ENCODE measurements at regions not wholly inside any gene's neighbourhood (a gene's known extent, or its start where the extent isn't known, plus 50 kb on each side); places are given as distances from the start of the nearest gene placed in this dataset.

DNA sequence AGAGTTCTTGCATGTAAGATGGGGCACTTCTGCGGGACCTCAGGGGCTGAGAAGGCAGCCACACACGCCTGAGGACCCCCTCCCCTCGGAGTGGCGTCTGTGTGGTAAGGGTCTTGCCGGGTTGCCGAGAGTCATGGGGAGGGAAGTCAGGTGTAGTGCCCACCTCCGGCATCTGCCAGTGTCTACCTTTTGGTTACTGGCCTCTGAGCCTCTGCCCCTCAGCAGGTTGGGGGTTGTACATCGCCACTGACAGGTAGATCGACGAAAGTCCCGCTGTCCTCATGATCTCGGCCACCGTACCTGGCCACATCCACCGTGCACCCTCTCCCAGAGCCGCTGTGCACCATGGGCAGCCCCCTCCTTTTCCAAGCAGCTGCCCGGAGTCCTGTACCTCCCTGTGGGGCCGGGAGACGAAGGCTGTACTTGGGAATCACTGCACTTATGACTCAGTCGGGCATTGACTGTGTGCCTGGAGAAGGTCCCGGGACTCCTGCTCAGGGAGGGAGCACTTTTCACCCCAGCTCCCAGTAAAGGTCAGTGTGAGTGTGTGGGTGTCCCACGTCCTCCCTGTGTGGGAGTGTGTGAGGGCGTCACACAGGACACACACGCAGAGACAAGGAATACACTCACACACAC lies 332.4 kb upstream of the MYT1L start:
- Mint-ChIP-seq H3K27me3 (no peaks in the 10 kb centered on the region), H3K4me1 (no peaks in the 10 kb centered on the region), H3K36me3 (ENCODE audit: insufficient read depth) (no peaks in the 10 kb centered on the region), H3K9me3 (peaks cover 2% of the 10 kb centered on the region), H3K4me3 (no peak overlapping the region), H3K27ac (ENCODE audit: low read depth) (no peak overlapping the region)
- no peak for DNase-seq (ENCODE audit: low spot score in 2 of 2)
- no peak for ATAC-seq (replicated peaks; ENCODE audit: extremely low read depth, poor library complexity, severe bottlenecking)

DNA sequence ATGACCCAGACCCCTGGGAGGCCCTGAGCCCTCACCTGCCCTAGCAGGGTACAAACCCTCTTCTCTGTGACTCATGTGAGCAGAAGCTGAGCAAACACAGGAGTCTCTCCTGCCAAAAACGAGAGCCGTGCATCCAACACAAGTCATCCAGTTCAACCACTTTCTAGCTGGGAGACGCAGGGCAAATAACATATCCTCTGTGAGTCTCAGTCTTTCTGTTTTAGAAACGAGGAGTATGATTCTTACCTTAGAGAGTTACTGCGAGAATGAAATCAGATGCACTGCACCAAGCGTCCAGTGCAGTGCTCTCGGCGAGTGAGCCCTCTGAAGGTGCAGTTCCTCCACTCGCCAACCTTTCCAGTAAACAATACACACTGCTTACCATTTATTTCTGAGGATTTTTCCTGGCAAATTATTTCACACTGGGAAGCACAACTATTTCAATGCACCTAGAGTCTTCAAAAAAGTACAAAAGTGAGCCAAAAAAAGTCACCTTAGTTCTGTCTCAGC lies 331.8 kb upstream of the MYT1L start:
- Mint-ChIP-seq H3K27ac (ENCODE audit: low read depth) (no peak overlapping the region), H3K36me3 (ENCODE audit: insufficient read depth) (peaks cover 2% of the 10 kb centered on the region), H3K4me3 (no peak overlapping the region), H3K27me3 (no peaks in the 10 kb centered on the region), H3K4me1 (no peaks in the 10 kb centered on the region), H3K9me3 (peaks cover 6% of the 10 kb centered on the region)
- DNase-seq (ENCODE audit: low spot score in 2 of 2) = no peak
- ATAC-seq (replicated peaks; ENCODE audit: extremely low read depth, poor library complexity, severe bottlenecking) = no peak

DNA sequence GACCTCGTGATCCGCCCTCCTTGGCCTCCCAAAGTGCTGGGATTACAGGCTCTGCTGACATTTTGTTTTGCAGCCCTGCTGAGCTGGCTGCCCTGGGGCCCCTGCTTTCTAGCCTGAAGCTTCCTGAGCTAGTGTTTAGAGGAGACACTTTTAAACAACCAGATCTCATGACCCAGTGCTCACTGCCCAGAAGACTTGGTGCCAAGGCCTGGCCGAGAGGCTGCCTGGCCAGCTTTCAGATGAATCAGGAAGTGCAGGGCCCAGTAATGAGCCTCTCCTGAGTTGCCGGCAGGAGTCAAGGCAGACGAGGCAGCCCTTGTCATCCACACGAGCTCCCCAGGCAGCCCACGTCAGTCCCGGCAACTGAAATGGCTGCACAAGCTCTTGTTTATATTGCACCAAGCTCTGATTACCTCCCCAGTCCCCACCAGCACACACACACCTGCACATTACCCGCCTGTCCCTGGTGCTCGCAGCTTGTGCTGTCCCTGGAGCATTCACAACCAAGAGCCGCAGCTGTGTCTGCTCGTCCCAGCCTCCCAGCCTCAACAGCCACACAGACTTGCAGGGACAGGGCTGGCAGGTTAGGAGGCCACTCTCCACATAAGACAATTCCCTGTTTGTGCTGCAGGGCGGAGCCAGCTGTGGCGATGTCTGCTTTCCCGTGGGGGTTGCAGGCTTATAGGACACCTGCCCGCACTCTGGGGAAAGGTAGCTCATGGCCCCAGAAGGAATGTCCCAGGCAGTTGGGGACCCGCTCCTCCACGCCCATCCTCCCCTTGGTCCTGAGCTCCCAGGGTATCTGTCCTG lies 331.2 kb upstream of the MYT1L start:
- peaks cover 6% of the 10 kb centered on the region for H3K9me3 Mint-ChIP-seq
- no peak overlapping the region for H3K4me3 Mint-ChIP-seq
- no peak for ATAC-seq (replicated peaks; ENCODE audit: extremely low read depth, poor library complexity, severe bottlenecking)
- H3K27ac Mint-ChIP-seq (ENCODE audit: low read depth) = no peak overlapping the region
- peaks cover 2% of the 10 kb centered on the region for H3K36me3 Mint-ChIP-seq (ENCODE audit: insufficient read depth)
- no peak for DNase-seq (ENCODE audit: low spot score in 2 of 2)
- no peaks in the 10 kb centered on the region for H3K27me3 Mint-ChIP-seq
- no peaks in the 10 kb centered on the region for H3K4me1 Mint-ChIP-seq

DNA sequence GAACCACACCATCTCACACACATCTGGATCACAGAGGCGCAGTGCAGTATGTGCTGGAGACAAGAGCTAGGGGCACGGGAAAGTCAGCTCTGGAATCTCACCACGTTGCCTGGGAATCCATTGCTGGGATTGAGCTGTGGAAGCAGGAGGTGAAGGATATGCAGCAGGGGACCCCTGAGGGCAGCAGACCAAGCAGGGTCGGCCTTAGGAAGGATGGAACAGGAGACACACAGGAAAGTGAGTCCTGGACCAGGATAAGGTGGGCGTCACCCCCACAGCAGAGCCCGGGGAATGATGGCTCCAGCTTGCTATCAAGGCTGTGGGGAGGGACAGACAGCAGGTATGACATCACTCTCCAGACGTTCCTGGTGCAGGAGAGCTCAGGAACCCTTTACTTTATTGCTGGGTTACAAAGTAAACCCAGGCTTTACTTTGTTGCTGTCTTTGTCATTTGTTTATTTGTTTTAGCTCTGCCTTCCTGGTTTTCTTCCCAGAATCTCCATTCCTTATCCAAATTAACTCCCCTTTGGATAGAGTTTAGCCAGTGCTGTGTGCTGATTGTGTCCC lies 329.8 kb upstream of the MYT1L start:
- H3K4me3 Mint-ChIP-seq = no peak overlapping the region
- ATAC-seq (replicated peaks; ENCODE audit: extremely low read depth, poor library complexity, severe bottlenecking) (no peak), DNase-seq (ENCODE audit: low spot score in 2 of 2) (no peak)
- H3K27ac Mint-ChIP-seq (ENCODE audit: low read depth) = no peak overlapping the region
- H3K36me3 Mint-ChIP-seq (ENCODE audit: insufficient read depth) = peaks cover 2% of the 10 kb centered on the region
- peaks cover 6% of the 10 kb centered on the region for H3K9me3 Mint-ChIP-seq
- no peaks in the 10 kb centered on the region for H3K27me3 Mint-ChIP-seq
- H3K4me1 Mint-ChIP-seq = no peaks in the 10 kb centered on the region

DNA sequence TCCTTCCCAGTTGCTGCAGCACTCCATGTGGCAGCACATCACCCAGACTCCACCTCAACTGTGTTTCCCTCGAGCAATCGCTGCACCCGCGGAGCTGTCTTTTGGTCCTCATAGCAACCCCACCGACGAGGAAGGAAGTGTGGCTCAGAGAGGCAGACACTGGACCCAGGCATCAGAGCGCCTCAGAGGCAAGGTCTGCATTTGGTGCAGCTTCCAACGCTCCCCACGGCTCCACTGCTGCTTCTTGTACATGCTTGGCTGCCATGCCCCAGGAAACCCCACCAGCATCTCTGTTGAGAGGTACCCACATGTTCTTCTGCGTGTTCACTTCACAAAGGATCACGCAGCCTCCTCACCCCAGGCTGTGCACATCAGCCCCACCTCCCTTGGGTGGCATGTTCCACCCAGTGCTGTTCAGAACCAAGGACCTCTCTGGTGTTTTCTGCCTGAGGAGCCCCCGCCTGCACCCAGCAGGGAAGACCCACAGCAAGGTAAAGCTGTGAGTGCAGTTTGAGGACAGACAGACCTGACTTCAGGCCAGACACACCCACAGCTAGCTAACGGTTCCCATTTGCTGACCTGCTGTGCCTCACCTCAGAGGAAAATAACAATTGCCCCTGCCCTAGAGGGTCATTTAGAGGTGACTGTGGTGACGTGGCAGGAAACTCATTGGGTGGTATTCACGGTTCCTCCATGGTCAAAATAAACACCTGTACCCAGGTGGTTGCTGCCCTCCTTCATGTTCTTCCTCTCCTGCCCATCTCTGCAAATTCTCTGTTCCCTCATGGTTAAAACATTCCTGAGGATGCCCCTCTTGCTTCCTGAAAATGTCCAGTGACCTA lies 326.3 kb upstream of the MYT1L start:
- peaks cover 2% of the 10 kb centered on the region for H3K36me3 Mint-ChIP-seq (ENCODE audit: insufficient read depth)
- no peak for DNase-seq (ENCODE audit: low spot score in 2 of 2)
- peaks cover 6% of the 10 kb centered on the region for H3K9me3 Mint-ChIP-seq
- H3K27ac Mint-ChIP-seq (ENCODE audit: low read depth) = no peak overlapping the region
- no peak for ATAC-seq (replicated peaks; ENCODE audit: extremely low read depth, poor library complexity, severe bottlenecking)
- H3K27me3 Mint-ChIP-seq = peaks cover 8% of the 10 kb centered on the region
- no peak overlapping the region for H3K4me3 Mint-ChIP-seq
- H3K4me1 Mint-ChIP-seq = no peaks in the 10 kb centered on the region

DNA sequence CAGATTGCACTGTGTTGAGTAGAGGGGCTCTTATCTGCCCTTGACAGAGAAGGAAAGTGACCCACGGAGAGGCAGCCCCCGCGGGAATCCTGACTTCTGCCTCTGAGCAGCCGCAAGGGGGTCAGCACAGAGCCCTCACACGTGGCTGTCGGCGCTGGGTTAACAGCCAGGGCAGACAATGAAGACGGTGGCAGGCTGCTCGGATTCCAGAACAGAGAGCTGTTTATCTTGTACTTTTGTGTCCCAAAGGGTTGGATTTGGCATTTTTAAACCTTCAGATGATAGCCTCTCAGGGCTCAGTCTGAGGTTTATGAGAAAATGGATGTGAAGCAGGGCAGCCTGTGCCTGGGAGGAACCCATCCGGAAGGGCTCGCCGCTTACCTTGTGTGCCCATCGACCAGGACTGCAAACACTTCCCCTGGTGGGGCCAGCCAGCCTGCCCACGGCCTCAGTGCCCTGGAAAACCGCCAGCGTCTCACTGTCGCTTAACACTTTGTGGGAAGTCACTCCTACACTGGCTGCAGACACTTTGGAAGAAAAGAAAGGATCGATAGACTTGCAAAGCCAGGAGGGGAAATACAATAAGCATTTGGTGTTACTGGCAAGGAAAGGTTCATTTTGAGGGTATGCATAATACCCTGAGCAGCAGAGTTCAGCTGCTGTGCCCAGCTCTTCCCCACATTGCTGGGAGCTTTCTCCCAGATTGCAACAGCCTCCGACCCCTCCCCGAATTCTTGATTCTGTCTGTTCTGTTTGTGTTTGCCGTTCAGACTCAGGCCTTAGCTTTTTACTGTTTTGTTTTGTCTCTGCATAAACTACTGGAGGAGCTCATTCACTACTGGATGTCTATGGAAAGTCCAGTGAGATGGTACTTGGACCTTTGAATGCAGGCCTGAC lies 325.3 kb upstream of the MYT1L start:
- peaks cover 8% of the 10 kb centered on the region for H3K27me3 Mint-ChIP-seq
- peaks cover 2% of the 10 kb centered on the region for H3K36me3 Mint-ChIP-seq (ENCODE audit: insufficient read depth)
- no peak overlapping the region for H3K4me3 Mint-ChIP-seq
- ATAC-seq (replicated peaks; ENCODE audit: extremely low read depth, poor library complexity, severe bottlenecking) (no peak), DNase-seq (ENCODE audit: low spot score in 2 of 2) (no peak)
- peaks cover 6% of the 10 kb centered on the region for H3K9me3 Mint-ChIP-seq
- no peak overlapping the region for H3K27ac Mint-ChIP-seq (ENCODE audit: low read depth)
- no peaks in the 10 kb centered on the region for H3K4me1 Mint-ChIP-seq

DNA sequence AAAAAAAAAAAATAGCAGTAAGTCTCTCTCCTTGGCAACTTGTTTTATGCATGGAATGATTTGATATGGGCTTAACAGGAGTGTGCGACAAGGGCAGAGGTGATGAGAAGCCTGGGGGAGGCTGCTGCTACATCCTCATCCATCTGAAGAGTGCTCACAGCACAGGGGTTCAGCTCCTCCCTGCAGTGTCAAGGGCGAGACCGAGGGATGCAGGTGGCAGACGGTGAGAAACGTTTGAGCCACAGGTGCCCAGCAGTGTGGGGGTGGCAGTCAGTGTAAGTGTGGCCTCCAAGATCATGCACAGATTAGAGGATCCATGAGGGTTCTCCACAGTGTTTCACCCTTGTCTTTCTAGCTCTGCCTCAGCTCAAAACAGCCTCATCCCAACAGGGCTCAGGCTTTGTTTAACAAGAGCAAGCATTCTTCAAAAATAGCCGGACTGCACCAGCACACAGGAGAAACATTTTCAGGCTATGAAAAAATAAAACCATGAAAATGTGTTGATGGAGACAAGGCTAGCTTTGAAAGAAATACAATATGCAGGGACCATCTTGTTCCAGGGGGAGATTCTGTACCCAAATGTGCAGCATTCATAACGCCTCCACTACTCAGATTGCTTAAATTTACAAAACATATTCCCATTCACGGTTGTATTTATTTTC lies 324.5 kb upstream of the MYT1L start:
- H3K4me1 Mint-ChIP-seq = no peaks in the 10 kb centered on the region
- DNase-seq (ENCODE audit: low spot score in 2 of 2) = no peak
- H3K27me3 Mint-ChIP-seq = peaks cover 8% of the 10 kb centered on the region
- no peak overlapping the region for H3K27ac Mint-ChIP-seq (ENCODE audit: low read depth)
- peaks cover 6% of the 10 kb centered on the region for H3K9me3 Mint-ChIP-seq
- H3K4me3 Mint-ChIP-seq = no peak overlapping the region
- ATAC-seq (replicated peaks; ENCODE audit: extremely low read depth, poor library complexity, severe bottlenecking) = no peak
- peaks cover 2% of the 10 kb centered on the region for H3K36me3 Mint-ChIP-seq (ENCODE audit: insufficient read depth)

DNA sequence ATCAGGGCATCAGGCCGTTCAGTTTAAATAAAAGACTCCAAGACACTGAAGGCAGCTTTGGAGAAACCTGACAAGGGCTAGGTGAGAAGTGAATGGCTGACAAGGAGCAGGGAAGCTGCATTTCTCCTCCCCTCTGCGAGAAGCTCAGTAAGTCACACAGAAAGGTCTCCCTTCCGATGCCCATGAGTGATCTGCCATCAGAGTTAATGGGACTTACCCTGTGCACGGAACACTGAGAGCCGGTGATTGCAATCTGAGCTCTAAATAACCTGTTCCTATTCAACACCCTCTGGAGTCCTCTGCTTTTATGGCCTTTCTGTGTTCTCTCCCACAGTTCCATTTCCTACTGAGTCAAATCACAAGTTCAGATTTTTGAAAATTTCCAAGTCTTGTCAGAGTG lies 322.2 kb upstream of the MYT1L start:
- Mint-ChIP-seq H3K4me1 (no peaks in the 10 kb centered on the region), H3K9me3 (peaks cover 6% of the 10 kb centered on the region), H3K27me3 (peaks cover 8% of the 10 kb centered on the region), H3K27ac (ENCODE audit: low read depth) (no peak overlapping the region), H3K36me3 (ENCODE audit: insufficient read depth) (peaks cover 2% of the 10 kb centered on the region), H3K4me3 (no peak overlapping the region)
- DNase-seq (ENCODE audit: low spot score in 2 of 2) = no peak
- no peak for ATAC-seq (replicated peaks; ENCODE audit: extremely low read depth, poor library complexity, severe bottlenecking)

DNA sequence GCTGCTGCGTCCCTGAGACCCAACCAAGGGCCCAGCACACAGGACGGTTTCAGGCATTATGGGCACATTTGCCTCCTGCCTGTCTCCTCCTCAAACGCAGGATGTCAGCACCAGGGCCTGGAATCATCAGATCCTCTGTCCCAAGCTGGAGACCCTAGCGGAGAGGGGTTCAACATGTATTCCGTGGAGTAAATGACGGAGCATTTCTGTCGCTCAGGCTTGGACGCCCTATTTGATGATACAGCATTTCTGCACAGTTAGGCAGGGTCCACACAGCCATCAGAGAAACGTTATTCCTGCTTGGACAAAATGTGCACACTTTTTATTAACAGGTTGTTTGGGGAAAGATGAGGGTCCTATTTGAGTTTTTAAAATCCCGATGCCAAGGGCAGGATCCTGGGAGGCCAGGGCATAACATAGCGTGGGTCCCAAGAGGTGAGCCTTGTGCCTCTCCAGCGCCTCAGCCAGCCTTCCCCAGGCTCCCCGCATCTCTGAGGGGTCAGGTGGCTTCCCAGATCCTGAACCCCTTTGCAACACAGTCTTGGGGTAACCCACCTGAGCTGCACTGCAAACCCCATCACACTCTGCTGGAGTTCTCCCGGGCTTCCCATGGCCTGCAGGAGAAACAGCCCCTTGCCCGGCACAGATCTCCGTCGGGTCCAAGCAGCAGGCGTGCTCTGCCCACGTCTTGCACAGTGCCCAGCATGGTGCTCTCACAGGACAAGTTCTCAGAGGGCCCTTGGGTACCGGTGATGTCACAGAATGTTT lies 319.7 kb upstream of the MYT1L start:
- Mint-ChIP-seq H3K27me3 (peaks cover 8% of the 10 kb centered on the region), H3K4me3 (no peak overlapping the region), H3K4me1 (no peaks in the 10 kb centered on the region), H3K36me3 (ENCODE audit: insufficient read depth) (no peaks in the 10 kb centered on the region), H3K27ac (ENCODE audit: low read depth) (no peak overlapping the region), H3K9me3 (peaks cover 10% of the 10 kb centered on the region)
- no peak for ATAC-seq (replicated peaks; ENCODE audit: extremely low read depth, poor library complexity, severe bottlenecking)
- no peak for DNase-seq (ENCODE audit: low spot score in 2 of 2)

DNA sequence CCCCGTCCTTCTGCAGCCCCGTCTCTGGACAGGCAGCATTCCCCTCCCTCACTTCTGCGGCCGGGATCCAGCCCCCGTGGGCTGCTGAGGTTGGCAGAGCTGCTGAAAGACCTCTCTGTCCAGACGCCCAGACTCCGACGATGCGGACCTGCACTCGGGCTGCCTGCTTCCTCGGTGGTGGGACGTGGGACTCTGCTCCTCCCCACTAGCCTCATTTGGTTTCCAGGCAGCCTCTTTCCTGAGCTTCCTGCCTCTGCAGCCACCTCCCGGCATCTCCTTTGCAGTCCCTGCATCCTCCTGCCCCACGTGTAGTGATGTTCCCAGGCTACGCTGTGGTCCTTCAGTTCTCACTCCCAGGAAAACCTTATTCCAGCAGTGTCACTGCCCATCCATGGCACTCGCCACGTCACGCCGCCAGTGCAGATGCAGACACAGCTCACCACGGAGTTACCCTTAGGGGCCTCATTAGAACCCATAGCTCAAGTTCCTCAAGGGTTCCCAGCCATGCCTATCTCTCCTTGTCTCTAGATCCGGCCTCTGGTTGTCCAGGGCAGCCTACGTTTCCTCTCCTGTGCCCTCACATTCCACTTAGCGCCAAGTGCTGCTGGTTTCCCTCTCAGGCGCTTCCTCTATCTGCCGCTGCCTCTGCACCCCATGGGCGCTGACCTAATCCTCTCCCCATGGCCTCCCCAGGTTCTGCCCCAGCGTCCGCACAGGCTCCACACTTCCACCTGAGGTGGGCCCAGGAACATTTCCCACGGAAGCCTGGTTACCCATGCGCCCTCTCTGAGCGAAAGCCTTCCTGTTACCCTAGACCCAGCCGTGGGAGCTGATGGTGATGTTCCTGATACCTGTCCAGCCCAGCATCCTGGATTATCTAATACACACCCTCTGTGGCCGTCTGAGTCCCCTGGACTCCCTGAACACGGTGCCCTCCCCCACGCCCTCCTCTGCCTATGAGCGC lies 318.3 kb upstream of the MYT1L start:
- Mint-ChIP-seq H3K4me3 (no peak overlapping the region), H3K9me3 (peaks cover 11% of the 10 kb centered on the region), H3K27me3 (peaks cover 8% of the 10 kb centered on the region), H3K27ac (ENCODE audit: low read depth) (no peak overlapping the region), H3K4me1 (no peaks in the 10 kb centered on the region), H3K36me3 (ENCODE audit: insufficient read depth) (no peaks in the 10 kb centered on the region)
- DNase-seq (ENCODE audit: low spot score in 2 of 2) = no peak
- no peak for ATAC-seq (replicated peaks; ENCODE audit: extremely low read depth, poor library complexity, severe bottlenecking)
